ENCODE measurements at regions not wholly inside any gene's neighbourhood (a gene's known extent, or its start where the extent isn't known, plus 50 kb on each side); places are given as distances from the start of the nearest gene placed in this dataset.

DNA sequence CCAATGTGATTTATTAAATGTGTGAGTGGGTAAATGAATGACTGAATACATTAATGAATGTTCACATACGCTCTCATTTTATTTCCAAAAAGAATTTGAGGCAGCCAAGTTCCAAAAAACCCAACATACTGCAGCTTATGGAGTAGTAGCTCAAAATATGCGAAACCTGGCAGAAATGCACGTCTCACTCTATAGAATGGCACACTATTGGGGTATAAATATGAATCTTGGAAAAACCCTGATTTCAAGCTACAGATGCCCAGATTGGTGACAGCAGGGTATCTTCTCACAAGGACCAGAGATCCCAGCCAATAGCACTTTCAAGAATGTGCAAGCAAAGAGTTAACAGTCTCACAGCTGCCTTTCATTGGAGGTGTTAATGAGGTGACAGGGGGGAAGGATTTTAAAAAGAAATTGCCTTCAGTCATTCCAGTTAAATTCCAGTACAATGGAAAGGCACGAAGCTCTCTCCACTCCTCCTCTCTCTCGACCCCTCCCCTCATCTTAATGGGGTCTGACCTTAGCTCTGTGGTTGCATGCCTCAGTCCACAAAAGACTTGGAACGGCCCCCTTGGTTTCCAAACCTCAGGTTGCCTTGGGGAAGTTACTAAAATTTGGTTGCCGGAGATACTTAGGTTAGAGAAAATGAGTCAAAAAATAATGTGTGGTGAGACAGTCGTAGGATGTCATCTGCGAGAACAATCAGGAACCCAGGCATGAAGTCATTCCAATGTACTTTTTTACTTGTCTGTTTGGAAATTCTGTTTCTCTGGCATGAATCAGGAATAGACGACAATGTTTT lies 307.4 kb downstream of the NFIB start:
- no peak overlapping the region for H3K4me3 ChIP-seq (ENCODE audit: low read length)
- DNase-seq (ENCODE audit: low read depth), result no peak
- TF ChIP-seq CTCF (conservative IDR thresholded peaks at IDR 0.05; ENCODE audit: low read depth, low read length), result no peak

- DNase-seq (ENCODE audit: low read depth), result no peak
- no peak overlapping the region for H3K4me3 ChIP-seq (ENCODE audit: low read length)
- TF ChIP-seq CTCF (conservative IDR thresholded peaks at IDR 0.05; ENCODE audit: low read depth, low read length), result no peak
Measured at GRCh38 chr9:14004110-14004509, 309.8 kb downstream of the NFIB start.

DNA sequence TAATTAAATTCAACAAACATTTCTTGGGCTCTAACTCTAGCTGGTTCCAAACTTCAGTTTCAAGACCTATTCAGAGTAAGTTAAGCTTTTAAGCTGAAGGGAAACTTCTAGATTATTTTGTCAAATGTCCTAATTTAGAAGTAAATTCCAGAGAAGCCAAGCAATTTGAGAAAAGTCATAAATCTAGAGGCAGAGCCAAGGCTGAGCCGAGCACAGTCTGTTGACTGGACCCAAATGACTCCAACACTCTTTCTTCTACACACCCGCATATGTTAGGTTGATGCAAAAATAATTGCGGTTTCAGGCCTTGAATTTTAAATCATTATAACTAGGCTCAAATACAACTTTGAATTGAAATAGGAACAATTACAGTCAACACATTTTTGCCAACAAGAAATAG lies 319.7 kb downstream of the NFIB start:
- DNase-seq (ENCODE audit: low read depth), result no peak
- TF ChIP-seq CTCF (conservative IDR thresholded peaks at IDR 0.05; ENCODE audit: low read depth, low read length), result no peak
- no peak overlapping the region for H3K4me3 ChIP-seq (ENCODE audit: low read length)

DNA sequence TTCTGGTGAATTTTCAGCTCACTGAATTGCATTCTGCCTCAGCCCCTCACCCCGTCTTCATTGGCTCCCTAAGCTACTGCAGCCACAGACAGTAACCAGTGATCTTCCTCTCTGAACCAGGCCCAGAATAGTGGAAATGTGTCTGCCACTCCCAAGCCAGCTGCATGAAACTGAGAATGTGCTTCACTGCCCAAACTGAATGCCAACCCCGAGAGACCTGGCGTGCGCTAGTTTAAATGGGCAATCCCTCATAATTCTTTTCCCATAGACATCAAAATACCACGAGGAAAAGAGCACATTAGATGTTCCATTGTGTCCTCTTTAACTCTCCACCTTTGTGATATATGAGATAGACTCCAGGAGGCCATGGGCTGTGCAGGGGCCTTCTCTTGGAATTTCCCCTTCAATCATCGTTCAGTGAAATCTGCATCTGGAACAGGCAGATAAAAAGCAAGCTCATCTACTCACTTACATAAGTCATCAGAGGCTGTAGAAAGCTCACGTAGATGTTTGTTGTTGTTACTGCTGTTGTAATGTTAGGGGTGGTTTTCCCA lies 320.2 kb downstream of the NFIB start:
- no peak overlapping the region for H3K4me3 ChIP-seq (ENCODE audit: low read length)
- no peak for TF ChIP-seq CTCF (conservative IDR thresholded peaks at IDR 0.05; ENCODE audit: low read depth, low read length)
- no peak for DNase-seq (ENCODE audit: low read depth)

DNA sequence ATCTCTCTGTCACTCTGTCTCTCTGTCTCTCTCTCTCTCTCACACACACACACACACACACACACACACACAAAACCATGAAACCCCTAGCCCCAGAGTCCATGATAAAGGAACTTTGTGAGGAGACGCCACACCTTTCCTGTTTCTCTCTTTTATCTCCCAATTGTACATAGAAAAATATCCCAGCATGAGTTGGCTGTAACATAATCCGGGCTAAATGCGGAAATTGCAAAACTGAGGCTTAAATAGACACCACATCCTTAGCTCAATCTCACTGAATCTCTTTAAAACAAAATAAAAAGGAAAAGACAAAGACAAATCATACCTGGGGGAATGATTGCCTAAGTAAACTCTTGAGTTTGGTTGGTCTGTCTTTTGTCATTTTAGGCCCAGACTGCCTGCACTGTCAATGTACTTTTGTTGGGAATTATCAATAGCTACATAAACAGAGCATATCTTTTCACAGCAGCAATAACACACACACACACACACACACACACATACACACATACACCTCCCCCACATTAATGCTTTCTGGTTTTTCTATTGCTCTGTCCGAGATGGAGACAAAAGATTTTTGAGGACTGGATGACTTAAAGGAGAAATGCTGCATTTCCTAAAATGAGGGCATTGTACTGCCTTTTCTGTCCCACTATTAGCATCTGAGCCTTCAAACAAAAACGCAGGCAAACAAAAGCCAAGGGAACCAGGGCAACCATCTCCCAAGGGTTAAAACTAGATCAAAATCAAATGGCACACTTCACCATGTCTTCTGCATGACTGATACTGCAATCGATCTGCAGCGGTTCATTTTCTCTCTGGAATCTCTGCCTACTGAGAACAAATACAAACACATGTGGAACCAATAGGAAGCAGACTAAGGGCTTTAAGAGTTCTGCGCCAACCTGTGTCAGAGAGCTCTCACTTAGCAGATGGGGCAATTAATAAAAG lies 321.5 kb downstream of the NFIB start:
- no peak for TF ChIP-seq CTCF (conservative IDR thresholded peaks at IDR 0.05; ENCODE audit: low read depth, low read length)
- H3K4me3 ChIP-seq (ENCODE audit: low read length), result no peak overlapping the region
- DNase-seq (ENCODE audit: low read depth), result no peak

DNA sequence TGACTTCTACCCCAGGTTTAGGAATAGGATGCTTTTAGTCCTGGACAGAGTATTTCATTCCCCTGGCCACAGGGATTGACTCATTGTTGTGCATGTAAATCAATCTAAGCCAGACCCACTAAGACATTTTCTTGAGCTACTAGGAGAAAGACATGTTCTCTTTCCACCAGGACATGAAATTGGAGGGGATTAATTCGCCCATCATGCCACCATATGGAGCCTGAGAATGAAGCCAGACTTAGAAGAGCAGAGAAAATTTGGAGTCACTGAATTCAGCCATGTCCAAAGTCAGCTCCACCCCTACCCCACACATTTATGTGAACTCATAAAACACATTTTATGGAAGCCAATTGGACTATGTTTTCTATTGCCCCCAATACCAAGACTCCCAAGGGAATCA lies 322.5 kb downstream of the NFIB start:
- TF ChIP-seq CTCF (conservative IDR thresholded peaks at IDR 0.05; ENCODE audit: low read depth, low read length), result no peak
- no peak overlapping the region for H3K4me3 ChIP-seq (ENCODE audit: low read length)
- no peak for DNase-seq (ENCODE audit: low read depth)
